ENCODE measurements at regions not wholly inside any gene's neighbourhood (a gene's known extent, or its start where the extent isn't known, plus 50 kb on each side); places are given as distances from the start of the nearest gene placed in this dataset.

- H3K4me3 ChIP-seq (ENCODE audit: extremely low read depth in 1 of 4, insufficient read depth in 2 of 4, low read depth in 3 of 4, low read length in 4 of 4) = no peak overlapping the region
- H3K4ac ChIP-seq (replicated peaks; ENCODE audit: insufficient read length, low read depth, low read length) = no peak overlapping the region
- 97% methylated on average over 3 of the region's 3 CpGs; no CpG with 5 or more reads in 1 of the 2 experiments for WGBS, 2 experiments (ENCODE audit: extremely low coverage in 1 of 2, insufficient coverage in 1 of 2, insufficient read length in 1 of 2, insufficient replicate concordance in 2 of 2, low coverage in 1 of 2, low lambda C conversion rate in 2 of 2, missing lambda C conversion rate in 1 of 2)
- no peaks in the 10 kb centered on the region for H3K23me2 ChIP-seq (ENCODE audit: low read depth, low read length)
- H2BK120ac ChIP-seq (replicated peaks; ENCODE audit: low read depth, low read length) = no peak overlapping the region
- no peak overlapping the region for H2AK5ac ChIP-seq (ENCODE audit: low read depth, low read length)
- H4K91ac ChIP-seq (replicated peaks; ENCODE audit: insufficient read length, low read length) = no peak overlapping the region
- no peaks in the 10 kb centered on the region for H3K79me2 ChIP-seq (ENCODE audit: control insufficient read depth in 1 of 2, insufficient read depth in 2 of 2, low read length in 2 of 2)
- H3K9ac ChIP-seq (replicated peaks in 1 of 4; ENCODE audit: extremely low read depth in 1 of 4, low read depth in 3 of 4, low read length in 3 of 4) = no peak overlapping the region
- no peaks in the 10 kb centered on the region for H3K36me3 ChIP-seq (ENCODE audit: control insufficient read depth in 2 of 4, insufficient read depth in 4 of 4, low read length in 3 of 4)
- H2AFZ ChIP-seq (ENCODE audit: low read length) = no peak overlapping the region
- H3K27me3 ChIP-seq (replicated peaks in 1 of 4; ENCODE audit: control insufficient read depth in 3 of 4, extremely low read depth in 1 of 4, insufficient read depth in 3 of 4, low read length in 3 of 4) = no peaks in the 10 kb centered on the region
- H3K4me1 ChIP-seq (replicated peaks in 1 of 4; ENCODE audit: control insufficient read depth in 3 of 4, insufficient read depth in 4 of 4, low read length in 3 of 4) = no peaks in the 10 kb centered on the region
- ChIA-PET POLR2A (ENCODE audit: partially characterized antibody) (no interaction called here), CTCF (ENCODE audit: partially characterized antibody) (interaction anchor here (0.7 to 1.1 kb wide), 2 partner anchors 17 to 73 kb away, joined by 3 to 4 read pairs; no protein-coding TSS in a partner anchor)
- no peak overlapping the region for H3K18ac ChIP-seq (ENCODE audit: extremely low read depth, low read length)
- no peak overlapping the region for H2BK20ac ChIP-seq (ENCODE audit: low read length)
- H4K5ac ChIP-seq (ENCODE audit: insufficient read length, low read depth, low read length) = no peak overlapping the region
- no peaks in the 10 kb centered on the region for H3K9me3 ChIP-seq (ENCODE audit: insufficient read depth in 2 of 2, low read depth in 1 of 2, low read length in 1 of 2)
- H3K23ac ChIP-seq (ENCODE audit: insufficient read length) = no peak overlapping the region
- H3K14ac ChIP-seq (ENCODE audit: insufficient read length) = no peak overlapping the region
- no peak overlapping the region for H3K56ac ChIP-seq (replicated peaks; ENCODE audit: insufficient read length, low read depth, low read length)
- no peak overlapping the region for H2BK15ac ChIP-seq (ENCODE audit: low read length)
- H3K4me2 ChIP-seq (ENCODE audit: insufficient read depth in 1 of 2, low read depth in 2 of 2, low read length in 2 of 2) = no peak overlapping the region
- no peak overlapping the region for H3K27ac ChIP-seq (ENCODE audit: low read depth, low read length)
- DNase-seq (ENCODE audit: low read depth in 1 of 2, low spot score in 2 of 2) (no peak), FAIRE-seq (no peak)
- H4K20me1 ChIP-seq (replicated peaks in 1 of 2; ENCODE audit: control insufficient read depth in 1 of 2, insufficient read depth in 2 of 2, low read length in 2 of 2) = no peaks in the 10 kb centered on the region
- no peak overlapping the region for H2BK12ac ChIP-seq (ENCODE audit: low read depth, low read length)
- H2BK5ac ChIP-seq (ENCODE audit: low read depth, low read length) = no peak overlapping the region
- no peak overlapping the region for H4K8ac ChIP-seq (ENCODE audit: extremely low read depth, insufficient read depth, low read length)
- H3K79me1 ChIP-seq (ENCODE audit: low read depth, low read length) = no peaks in the 10 kb centered on the region
- TF ChIP-seq PHF8 (conservative IDR thresholded peaks at IDR 0.05; ENCODE audit: low read depth, low read length) (no peak), SAP30 (IDR thresholded peaks at IDR 0.05; ENCODE audit: insufficient read depth, insufficient replicate concordance, low read length) (no peak), MAX (IDR thresholded peaks at IDR 0.05) (no peak), EZH2 (IDR thresholded peaks at IDR 0.05; ENCODE audit: low read depth, low read length, severe bottlenecking) (no peak), SP2 (IDR thresholded peaks at IDR 0.05; ENCODE audit: low read length) (no peak), EGR1 (IDR thresholded peaks at IDR 0.05; ENCODE audit: borderline replicate concordance, low read depth, low read length) (no peak), POLR2A (IDR thresholded peaks at IDR 0.05; ENCODE audit: control extremely low read depth in 1 of 2, low read depth in 2 of 2, low read length in 2 of 2) (no peak), POLR2AphosphoS5 (IDR thresholded peaks at IDR 0.05; ENCODE audit: low read depth, low read length) (no peak), BCL11A (IDR thresholded peaks at IDR 0.05; ENCODE audit: low read depth in 2 of 2, low read length in 2 of 2) (no peak), USF2 (IDR thresholded peaks at IDR 0.05; ENCODE audit: low read length) (no peak), RXRA (IDR thresholded peaks at IDR 0.05; ENCODE audit: insufficient read depth, low read depth, low read length) (no peak), SIX5 (IDR thresholded peaks at IDR 0.05; ENCODE audit: low read depth, low read length) (no peak), EP300 (IDR thresholded peaks at IDR 0.05; ENCODE audit: borderline replicate concordance in 1 of 2, low read depth in 2 of 2, low read length in 2 of 2) (no peak), SIRT6 (IDR thresholded peaks at IDR 0.05; ENCODE audit: low read length) (no peak)
These were observed 1777.1 kb downstream of the OLFM4 start for GRCh38 chr13:54805743-54806142.

All from H1 (cell line).